Endothelial cell of umbilical vein (primary cell): ENCODE measurements at regions not wholly inside any gene's neighbourhood (a gene's known extent, or its start where the extent isn't known, plus 50 kb on each side); places are given as distances from the start of the nearest gene placed in this dataset.

Experiments used
- CTCF ChIP-seq, 2 donors: IDR thresholded peaks; 1 replicate in 1 of 2; 2 replicates in 1 of 2; pipeline ENCODE4 v1.5.1; 2011; ENCODE audit warnings: low read length in 2 of 2, mild to moderate bottlenecking in 2 of 2, moderate library complexity in 2 of 2, control low read depth in 1 of 2, inconsistent platforms in 1 of 2, low read depth in 1 of 2; ENCODE audit not compliant: insufficient read depth in 1 of 2; ENCODE audit errors: extremely low read depth in 1 of 2
- EZH2 ChIP-seq: IDR thresholded peaks from 2 replicates; pipeline ENCODE4 v1.6.1; 2012; ENCODE audit warnings: borderline replicate concordance, low read depth, mild to moderate bottlenecking, moderate library complexity, low read length, inconsistent platforms; ENCODE audit not compliant: severe bottlenecking
- GATA2 ChIP-seq: IDR thresholded peaks from 2 replicates; pipeline ENCODE4 v1.7.0; 2011; ENCODE audit warnings: low read depth, mild to moderate bottlenecking, moderate library complexity, mixed read lengths, low read length; ENCODE audit not compliant: insufficient read length, insufficient read depth
- JUN ChIP-seq: IDR thresholded peaks from 2 replicates; pipeline ENCODE4 v1.6.1; 2011; ENCODE audit warnings: borderline replicate concordance, low read depth; ENCODE audit not compliant: insufficient read length, insufficient read depth
- MAX ChIP-seq: IDR thresholded peaks from 2 replicates; pipeline ENCODE4 v1.6.1; 2011; ENCODE audit not compliant: insufficient read depth, insufficient read length
- MYC ChIP-seq: IDR thresholded peaks from one replicate; pipeline ENCODE4 v1.6.1; 2011; ENCODE audit warnings: mild to moderate bottlenecking, low read depth, low read length
- POLR2A ChIP-seq: IDR thresholded peaks from 2 replicates; pipeline ENCODE4 v1.6.1; 2012; ENCODE audit warnings: low read depth, mild to moderate bottlenecking, control low read depth, low read length
- POLR2AphosphoS5 ChIP-seq: IDR thresholded peaks from 2 replicates; pipeline ENCODE4 v1.6.1; 2012; ENCODE audit warnings: low read depth, mild to moderate bottlenecking, control low read depth, low read length, moderate library complexity; ENCODE audit not compliant: insufficient read depth

- TF ChIP-seq POLR2A (no peak), EZH2 (no peak), POLR2AphosphoS5 (no peak), MAX (no peak), CTCF (IDR thresholded peaks at IDR 0.05; ENCODE audit: extremely low read depth in 1 of 2, insufficient read depth in 1 of 2, low read depth in 1 of 2, low read length in 2 of 2) (no peak), JUN (no peak), MYC (no peak), GATA2 (no peak)
Measured at GRCh38 chr16:17638134-17638533, 167.4 kb upstream of the XYLT1 start.
